Endothelial cell of umbilical vein (primary cell): ENCODE measurements at regions not wholly inside any gene's neighbourhood (a gene's known extent, or its start where the extent isn't known, plus 50 kb on each side); places are given as distances from the start of the nearest gene placed in this dataset.

Source experiments
- BruUV-seq: library from RNA; stranded (reverse); fragments of 400-500 nt; replicated peaks from 2 replicates; lab custom pipeline; 2021; lab: Mats Ljungman, UMichigan
- CTCF ChIA-PET: fragments of 300-600, 350-600 bp; sonication (Branson Sonifier 250); formaldehyde crosslinking; loops from one replicate; lab custom pipeline; 2021; ENCODE audit warnings: antibody characterized with exemption, inconsistent platforms; lab: Charles Lee
- POLR2A ChIA-PET: fragments of 300-600, 350-600 bp; sonication (Branson Sonifier 250); formaldehyde crosslinking; loops from one replicate; lab custom pipeline; 2021; ENCODE audit warnings: antibody characterized with exemption, inconsistent platforms; lab: Charles Lee
- DNase-seq: peaks from one replicate; pipeline ENCODE4 v3.0.0-alpha.2; 2011; ENCODE audit warnings: low read depth, low spot score
- FAIRE-seq: peaks from 2 replicates; lab custom pipeline; 2011; peaks lifted over from hg19 to GRCh38; lab: Jason Lieb, UNC
- H2AFZ ChIP-seq: 2 replicates; pipeline ENCODE4 v1.6.0; 2012; ENCODE audit warnings: low read depth, low read length, control low read depth, inconsistent platforms
- H3K27ac ChIP-seq: 2 replicates; pipeline ENCODE4 v1.5.1; 2011; ENCODE audit warnings: low read depth, mild to moderate bottlenecking, control low read depth, low read length, moderate library complexity; ENCODE audit not compliant: insufficient read depth
- H3K27me3 ChIP-seq, 2 experiments: 2 replicates each; pipeline versions ENCODE4 v1.6.0 to v1.6.1; 2011; ENCODE audit warnings: low read length in 2 of 2, mixed read lengths in 1 of 2; ENCODE audit not compliant: control insufficient read depth in 2 of 2, insufficient read depth in 2 of 2
- H3K36me3 ChIP-seq, 2 experiments: 2 replicates in 1 of 2; 3 replicates in 1 of 2; pipeline ENCODE4 v1.5.1; 2011; ENCODE audit warnings: low read length in 2 of 2, mild to moderate bottlenecking in 1 of 2, moderate library complexity in 1 of 2; ENCODE audit not compliant: control insufficient read depth in 2 of 2, insufficient read depth in 2 of 2; ENCODE audit errors: extremely low read depth in 1 of 2
- H3K4me1 ChIP-seq: 3 replicates; pipeline ENCODE4 v1.5.1; 2011; ENCODE audit warnings: mild to moderate bottlenecking, low read length; ENCODE audit not compliant: control insufficient read depth, insufficient read depth; ENCODE audit errors: extremely low read depth
- H3K4me2 ChIP-seq: 2 replicates; pipeline ENCODE4 v1.6.1; 2011; ENCODE audit warnings: low read length, control low read depth, mixed read lengths; ENCODE audit not compliant: insufficient read depth
- H3K4me3 ChIP-seq, 3 experiments: fragments of 200-600 bp in 1 of 3; sonication (generic), shearing (Covaris generic) in 1 of 3; replicated peaks in 1 of 3; 2 replicates each; pipeline ENCODE4 v1.5.1; 2011 to 2016; ENCODE audit warnings: control low read depth in 3 of 3, low read length in 3 of 3, mild to moderate bottlenecking in 2 of 3, inconsistent platforms in 1 of 3, low read depth in 1 of 3, moderate library complexity in 1 of 3; ENCODE audit not compliant: insufficient read depth in 1 of 3
- H3K79me2 ChIP-seq: 2 replicates; pipeline ENCODE4 v1.6.0; 2012; ENCODE audit warnings: low read length, inconsistent platforms; ENCODE audit not compliant: control insufficient read depth, insufficient read depth
- H3K9ac ChIP-seq: replicated peaks from 2 replicates; pipeline ENCODE3; 2011; ENCODE audit warnings: low read length, control low read depth; ENCODE audit not compliant: insufficient read depth; ENCODE audit errors: extremely low read depth
- H3K9me1 ChIP-seq: replicated peaks from 3 replicates; pipeline ENCODE4 v1.6.0; 2011; ENCODE audit warnings: mild to moderate bottlenecking, low read length; ENCODE audit not compliant: control insufficient read depth, insufficient read depth; ENCODE audit errors: extremely low read depth
- H3K9me3 ChIP-seq: replicated peaks from 2 replicates; pipeline ENCODE4 v1.5.1; 2012; ENCODE audit warnings: low read length, inconsistent platforms; ENCODE audit not compliant: control insufficient read depth, insufficient read depth
- H4K20me1 ChIP-seq: replicated peaks from 2 replicates; pipeline ENCODE3; 2011; ENCODE audit warnings: mild to moderate bottlenecking, low read length; ENCODE audit not compliant: control insufficient read depth, insufficient read depth; ENCODE audit errors: extremely low read depth
- EZH2 ChIP-seq: IDR thresholded peaks from 2 replicates; pipeline ENCODE4 v1.6.1; 2012; ENCODE audit warnings: borderline replicate concordance, low read depth, mild to moderate bottlenecking, moderate library complexity, low read length, inconsistent platforms; ENCODE audit not compliant: severe bottlenecking
- FOS ChIP-seq: IDR thresholded peaks from 2 replicates; pipeline ENCODE4 v1.6.1; 2011; ENCODE audit warnings: mild to moderate bottlenecking, low read length, moderate library complexity, borderline replicate concordance; ENCODE audit not compliant: insufficient read depth
- GATA2 ChIP-seq: IDR thresholded peaks from 2 replicates; pipeline ENCODE4 v1.7.0; 2011; ENCODE audit warnings: low read depth, mild to moderate bottlenecking, moderate library complexity, mixed read lengths, low read length; ENCODE audit not compliant: insufficient read length, insufficient read depth
- JUN ChIP-seq: IDR thresholded peaks from 2 replicates; pipeline ENCODE4 v1.6.1; 2011; ENCODE audit warnings: borderline replicate concordance, low read depth; ENCODE audit not compliant: insufficient read length, insufficient read depth
- MYC ChIP-seq: IDR thresholded peaks from one replicate; pipeline ENCODE4 v1.6.1; 2011; ENCODE audit warnings: mild to moderate bottlenecking, low read depth, low read length
- POLR2AphosphoS5 ChIP-seq: IDR thresholded peaks from 2 replicates; pipeline ENCODE4 v1.6.1; 2012; ENCODE audit warnings: low read depth, mild to moderate bottlenecking, control low read depth, low read length, moderate library complexity; ENCODE audit not compliant: insufficient read depth
- dilution Hi-C: fragments of 300-500 bp; cut with MboI; formaldehyde crosslinking; loops from one replicate; pipeline ENCODE4 v1.15.0; 2019; ENCODE audit warnings: low sequenced_read_pairs; ENCODE audit not compliant: extremely low pct_ligation_motif_present
- intact Hi-C: fragments of 100-400 bp; cut with micrococcal nuclease; formaldehyde crosslinking; loops from one replicate; pipeline ENCODE4 v1.10.0; 2022
- TF ChIP-seq, protein P1 (sequence below): IDR thresholded peaks from 2 replicates; pipeline ENCODE4 v1.6.1; 2011; ENCODE audit not compliant: insufficient read depth, insufficient read length
- TF ChIP-seq, protein P2 (sequence below), 2 donors: IDR thresholded peaks; 1 replicate in 1 of 2; 2 replicates in 1 of 2; pipeline ENCODE4 v1.5.1; 2011; ENCODE audit warnings: low read length in 2 of 2, mild to moderate bottlenecking in 2 of 2, moderate library complexity in 2 of 2, control low read depth in 1 of 2, inconsistent platforms in 1 of 2, low read depth in 1 of 2; ENCODE audit not compliant: insufficient read depth in 1 of 2; ENCODE audit errors: extremely low read depth in 1 of 2

GRCh38 chr7:153590136-153590535 is 462.1 kb upstream of the DPP6 start:
- TF ChIP-seq GATA2 (no peak), EZH2 (no peak), FOS (no peak), MYC (no peak)
- no peak for DNase-seq
- peaks cover 7% of the 10 kb centered on the region for H3K9me3 ChIP-seq

DNA sequence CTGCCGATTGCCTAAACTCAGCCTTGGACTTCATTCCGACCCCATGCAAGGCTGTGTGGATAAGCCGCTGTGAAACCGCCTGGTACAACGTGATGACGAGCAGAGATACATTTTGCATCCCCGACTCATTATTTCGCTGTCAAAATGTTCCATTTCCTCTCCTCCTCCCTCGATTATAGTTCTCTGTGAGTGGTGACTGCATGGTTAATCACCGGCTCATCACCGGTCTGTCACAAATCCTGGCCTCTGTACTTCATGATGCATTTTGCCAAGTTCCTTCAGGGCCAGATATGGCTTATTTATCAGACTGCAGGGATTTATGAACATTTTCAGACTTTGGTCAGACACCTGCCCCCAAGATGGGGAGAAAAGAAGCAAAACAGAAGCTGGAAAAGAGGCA is 461.6 kb upstream of the DPP6 start:
- no peak for DNase-seq
- Histone ChIP-seq H3K9me3 (peaks cover 7% of the 10 kb centered on the region), H3K79me2 (no peaks in the 10 kb centered on the region), H3K27ac (no peak overlapping the region), H3K36me3 (no peaks in the 10 kb centered on the region), H3K9ac (no peak overlapping the region), H3K27me3 (no peaks in the 10 kb centered on the region), H3K9me1 (no peaks in the 10 kb centered on the region), H3K4me1 (no peaks in the 10 kb centered on the region), H2AFZ (no peak overlapping the region), H4K20me1 (no peaks in the 10 kb centered on the region), H3K4me3 (no peak overlapping the region), H3K4me2 (no peak overlapping the region)
- no peak for FAIRE-seq
- dilution Hi-C loops (no loop called here), intact Hi-C loops (no loop called here)
- TF ChIP-seq POLR2AphosphoS5: no peak
- no peak for TF ChIP-seq MYC
- TF ChIP-seq, protein P1, sequence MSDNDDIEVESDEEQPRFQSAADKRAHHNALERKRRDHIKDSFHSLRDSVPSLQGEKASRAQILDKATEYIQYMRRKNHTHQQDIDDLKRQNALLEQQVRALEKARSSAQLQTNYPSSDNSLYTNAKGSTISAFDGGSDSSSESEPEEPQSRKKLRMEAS: no peak
- no peak for TF ChIP-seq FOS
- TF ChIP-seq, protein P2, sequence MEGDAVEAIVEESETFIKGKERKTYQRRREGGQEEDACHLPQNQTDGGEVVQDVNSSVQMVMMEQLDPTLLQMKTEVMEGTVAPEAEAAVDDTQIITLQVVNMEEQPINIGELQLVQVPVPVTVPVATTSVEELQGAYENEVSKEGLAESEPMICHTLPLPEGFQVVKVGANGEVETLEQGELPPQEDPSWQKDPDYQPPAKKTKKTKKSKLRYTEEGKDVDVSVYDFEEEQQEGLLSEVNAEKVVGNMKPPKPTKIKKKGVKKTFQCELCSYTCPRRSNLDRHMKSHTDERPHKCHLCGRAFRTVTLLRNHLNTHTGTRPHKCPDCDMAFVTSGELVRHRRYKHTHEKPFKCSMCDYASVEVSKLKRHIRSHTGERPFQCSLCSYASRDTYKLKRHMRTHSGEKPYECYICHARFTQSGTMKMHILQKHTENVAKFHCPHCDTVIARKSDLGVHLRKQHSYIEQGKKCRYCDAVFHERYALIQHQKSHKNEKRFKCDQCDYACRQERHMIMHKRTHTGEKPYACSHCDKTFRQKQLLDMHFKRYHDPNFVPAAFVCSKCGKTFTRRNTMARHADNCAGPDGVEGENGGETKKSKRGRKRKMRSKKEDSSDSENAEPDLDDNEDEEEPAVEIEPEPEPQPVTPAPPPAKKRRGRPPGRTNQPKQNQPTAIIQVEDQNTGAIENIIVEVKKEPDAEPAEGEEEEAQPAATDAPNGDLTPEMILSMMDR (IDR thresholded peaks at IDR 0.05; ENCODE audit: extremely low read depth in 1 of 2, insufficient read depth in 1 of 2, low read depth in 1 of 2, low read length in 2 of 2): no peak
- TF ChIP-seq GATA2: no peak
- no peak for TF ChIP-seq EZH2
- TF ChIP-seq JUN: no peak
- BruUV-seq: no TSS peak
- POLR2A ChIA-PET: no interaction called here
- CTCF ChIA-PET: no interaction called here

More at GRCh38 chr7:153590136-153590535, 462.1 kb upstream of the DPP6 start:
- BruUV-seq: no TSS peak
- Histone ChIP-seq H3K9ac (no peak overlapping the region), H2AFZ (no peak overlapping the region), H3K27ac (no peak overlapping the region), H3K79me2 (no peaks in the 10 kb centered on the region), H3K9me1 (no peaks in the 10 kb centered on the region), H3K36me3 (no peaks in the 10 kb centered on the region), H3K4me3 (no peak overlapping the region), H4K20me1 (no peaks in the 10 kb centered on the region), H3K27me3 (no peaks in the 10 kb centered on the region), H3K4me1 (no peaks in the 10 kb centered on the region), H3K4me2 (no peak overlapping the region)
- ChIA-PET CTCF (no interaction called here), POLR2A (no interaction called here)
- intact Hi-C loops (no loop called here), dilution Hi-C loops (no loop called here)
- FAIRE-seq: no peak
